Spleen (tissue), 11 donors: ENCODE measurements at regions not wholly inside any gene's neighbourhood (a gene's known extent, or its start where the extent isn't known, plus 50 kb on each side); places are given as distances from the start of the nearest gene placed in this dataset.

Experiments used
- DNase-seq: peaks from one replicate; pipeline ENCODE4 v3.0.0-alpha.2; 2020
- H3K27ac ChIP-seq, 8 donors: fragments of 200-600 bp; sonication (generic) in 7 of 8; 1 replicate in 4 of 8; 2 replicates in 4 of 8; pipeline versions ENCODE4 v1.5.0 to v1.8.0; 2016 to 2021; ENCODE audit warnings: inconsistent platforms in 4 of 8, mild to moderate bottlenecking in 4 of 8, moderate library complexity in 1 of 8
- H3K27me3 ChIP-seq, 7 donors: fragments of 200-600 bp; sonication (generic) in 6 of 7; replicated peaks in 1 of 7; 1 replicate in 4 of 7; 2 replicates in 3 of 7; pipeline versions ENCODE4 v1.5.0 to v1.8.0; 2016 to 2021; ENCODE audit warnings: inconsistent platforms in 3 of 7, mild to moderate bottlenecking in 1 of 7
- H3K36me3 ChIP-seq, 6 donors: fragments of 200-600 bp; sonication (generic) in 5 of 6; 1 replicate in 4 of 6; 2 replicates in 2 of 6; pipeline versions ENCODE4 v1.5.0 to v1.8.0; 2016 to 2021; ENCODE audit warnings: inconsistent platforms in 2 of 6
- H3K4me1 ChIP-seq, 6 donors: fragments of 200-600 bp; sonication (generic) in 5 of 6; 1 replicate in 3 of 6; 2 replicates in 3 of 6; pipeline versions ENCODE4 v1.5.0 to v1.8.0; 2016 to 2021; ENCODE audit warnings: inconsistent platforms in 3 of 6
- H3K4me3 ChIP-seq, 8 donors: fragments of 200-600 bp; sonication (generic) in 7 of 8; 1 replicate in 4 of 8; 2 replicates in 4 of 8; pipeline versions ENCODE4 v1.5.0 to v1.8.0; 2016 to 2021; ENCODE audit warnings: inconsistent platforms in 4 of 8, mild to moderate bottlenecking in 4 of 8, moderate library complexity in 2 of 8
- H3K9me3 ChIP-seq, 8 donors: fragments of 200-600 bp; sonication (generic) in 7 of 8; 1 replicate in 4 of 8; 2 replicates in 4 of 8; pipeline versions ENCODE4 v1.5.0 to v1.8.0; 2016 to 2021; ENCODE audit warnings: inconsistent platforms in 4 of 8
- POLR2A ChIP-seq, 3 donors: fragments of 450-650 bp; IDR thresholded peaks; one replicate each; pipeline ENCODE4 v1.5.1; 2017; ENCODE audit warnings: antibody characterized with exemption in 3 of 3, mild to moderate bottlenecking in 1 of 3
- POLR2AphosphoS5 ChIP-seq, 3 donors: sonication (generic); formaldehyde crosslinking; IDR thresholded peaks; one replicate each; pipeline ENCODE4 v1.5.1; 2017; ENCODE audit warnings: antibody characterized with exemption in 3 of 3
- WGBS, 5 donors: extraction: QIAGEN DNeasy Blood & Tissue Kit in 3 of 5; methylation state at CpG; one replicate each; pipeline versions ENCODE4 v1.1.5 to v1.1.7; 2013 to 2018; 5-methylcytosine and 5-hydroxymethylcytosine counted together
- intact Hi-C: fragments of 100-400 bp; cut with DNase I; formaldehyde crosslinking; loops from one replicate; pipeline ENCODE4 v1.15.0; 2023; ENCODE audit warnings: low total_unique reads
- TF ChIP-seq, protein P1 (sequence below), 11 experiments: fragments of 200-600 bp in 7 of 11; fragments of 450-650 bp in 4 of 11; sonication (generic) in 4 of 11; IDR thresholded peaks in 8 of 11; conservative IDR thresholded peaks in 3 of 11; 1 replicate in 7 of 11; 2 replicates in 4 of 11; pipeline versions ENCODE4 v1.4.0 to v1.8.0; 2016 to 2021; ENCODE audit warnings: antibody characterized with exemption in 11 of 11, inconsistent platforms in 4 of 11, mild to moderate bottlenecking in 1 of 11
- donor health status: healthy with polysubstance abuse.
- donor health status: DM: no; HTN: no; CAD: no; lungs with moderate emphysema.
- donor health status: DM: no; HTN: no; CAD: no.
- donor health status: Bipolar disorder and iron deficiency.
- donor health status: healthy.
- donor health status: DM: no; HTN: no; CAD: no.
- donor health status: DM: yes; HTN: yes; CAD: no.

- Histone ChIP-seq H3K9me3 (no peaks in the 10 kb centered on the region), H3K36me3 (no peaks in the 10 kb centered on the region), H3K4me1 (no peaks in the 10 kb centered on the region), H3K4me3 (no peak overlapping the region), H3K27me3 (peaks cover 0 to 24% (median 0%) of the 10 kb centered on the region in 7 donors), H3K27ac (no peak overlapping the region)
- intact Hi-C loops, result no loop called here
- DNase-seq, result no peak
- TF ChIP-seq POLR2AphosphoS5 (IDR thresholded peaks at IDR 0.05) (no peak), POLR2A (IDR thresholded peaks at IDR 0.05) (no peak)
- TF ChIP-seq, protein P1, sequence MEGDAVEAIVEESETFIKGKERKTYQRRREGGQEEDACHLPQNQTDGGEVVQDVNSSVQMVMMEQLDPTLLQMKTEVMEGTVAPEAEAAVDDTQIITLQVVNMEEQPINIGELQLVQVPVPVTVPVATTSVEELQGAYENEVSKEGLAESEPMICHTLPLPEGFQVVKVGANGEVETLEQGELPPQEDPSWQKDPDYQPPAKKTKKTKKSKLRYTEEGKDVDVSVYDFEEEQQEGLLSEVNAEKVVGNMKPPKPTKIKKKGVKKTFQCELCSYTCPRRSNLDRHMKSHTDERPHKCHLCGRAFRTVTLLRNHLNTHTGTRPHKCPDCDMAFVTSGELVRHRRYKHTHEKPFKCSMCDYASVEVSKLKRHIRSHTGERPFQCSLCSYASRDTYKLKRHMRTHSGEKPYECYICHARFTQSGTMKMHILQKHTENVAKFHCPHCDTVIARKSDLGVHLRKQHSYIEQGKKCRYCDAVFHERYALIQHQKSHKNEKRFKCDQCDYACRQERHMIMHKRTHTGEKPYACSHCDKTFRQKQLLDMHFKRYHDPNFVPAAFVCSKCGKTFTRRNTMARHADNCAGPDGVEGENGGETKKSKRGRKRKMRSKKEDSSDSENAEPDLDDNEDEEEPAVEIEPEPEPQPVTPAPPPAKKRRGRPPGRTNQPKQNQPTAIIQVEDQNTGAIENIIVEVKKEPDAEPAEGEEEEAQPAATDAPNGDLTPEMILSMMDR (IDR thresholded peaks at IDR 0.05 in 8 of 11, conservative IDR thresholded peaks at IDR 0.05 in 3 of 11), result no peak
- WGBS, 5 donors, result 46 to 75% (median 61%) methylated on average over 4 of the region's 4 CpGs
These were observed 165.9 kb upstream of the PODXL start for GRCh38 chr7:131722371-131722770.

GRCh38 chr7:131721660-131722059, 165.2 kb upstream of the PODXL start:
- no peaks in the 10 kb centered on the region for H3K9me3 ChIP-seq
- WGBS, 5 donors, result 48 to 64% (median 61%) methylated on average over 3 of the region's 3 CpGs
- H3K4me1 ChIP-seq, result no peaks in the 10 kb centered on the region
- no peak overlapping the region for H3K27ac ChIP-seq
- DNase-seq, result no peak
- H3K4me3 ChIP-seq, result no peak overlapping the region
- intact Hi-C loops, result no loop called here
- H3K36me3 ChIP-seq, result no peaks in the 10 kb centered on the region
- TF ChIP-seq POLR2AphosphoS5 (IDR thresholded peaks at IDR 0.05) (no peak), POLR2A (IDR thresholded peaks at IDR 0.05) (no peak)
- TF ChIP-seq, protein P1 (IDR thresholded peaks at IDR 0.05 in 8 of 11, conservative IDR thresholded peaks at IDR 0.05 in 3 of 11), result no peak
- peaks cover 0 to 24% (median 0%) of the 10 kb centered on the region in 7 donors for H3K27me3 ChIP-seq

GRCh38 chr7:131720703-131721102, 164.3 kb upstream of the PODXL start:
- TF ChIP-seq POLR2AphosphoS5 (IDR thresholded peaks at IDR 0.05) (no peak), POLR2A (IDR thresholded peaks at IDR 0.05) (no peak)
- TF ChIP-seq, protein P1 (IDR thresholded peaks at IDR 0.05 in 8 of 11, conservative IDR thresholded peaks at IDR 0.05 in 3 of 11), result no peak
- 46 to 84% (median 75%) methylated on average over 2 of the region's 2 CpGs for WGBS, 5 donors
- H3K27me3 ChIP-seq, result peaks cover 0 to 18% (median 0%) of the 10 kb centered on the region in 7 donors
- H3K4me1 ChIP-seq, result no peaks in the 10 kb centered on the region
- no peak overlapping the region for H3K27ac ChIP-seq
- DNase-seq, result no peak
- no peaks in the 10 kb centered on the region for H3K9me3 ChIP-seq
- intact Hi-C loops, result no loop called here
- no peak overlapping the region for H3K4me3 ChIP-seq
- H3K36me3 ChIP-seq, result no peaks in the 10 kb centered on the region

- no peak for DNase-seq
- Histone ChIP-seq H3K27ac (no peak overlapping the region), H3K36me3 (no peaks in the 10 kb centered on the region), H3K4me1 (no peaks in the 10 kb centered on the region), H3K9me3 (no peaks in the 10 kb centered on the region), H3K4me3 (no peak overlapping the region), H3K27me3 (no peaks in the 10 kb centered on the region)
- TF ChIP-seq, protein P1 (IDR thresholded peaks at IDR 0.05 in 8 of 11, conservative IDR thresholded peaks at IDR 0.05 in 3 of 11), result no peak
- no peak for TF ChIP-seq POLR2AphosphoS5 (IDR thresholded peaks at IDR 0.05)
- no peak for TF ChIP-seq POLR2A (IDR thresholded peaks at IDR 0.05)
- WGBS, 5 donors, result 75 to 84% (median 83%) methylated on average over 3 of the region's 3 CpGs
- intact Hi-C loops, result no loop called here
These were observed 160.8 kb upstream of the PODXL start for GRCh38 chr7:131717181-131717580.
